ENCODE measurements at regions not wholly inside any gene's neighbourhood (a gene's known extent, or its start where the extent isn't known, plus 50 kb on each side); places are given as distances from the start of the nearest gene placed in this dataset.
"Not testable (repeated sequence)": the region's sequence is repeated elsewhere in the genome, so short reads cannot be mapped to it uniquely, and the experiment has no call there.

GRCh38 chr1:60841116-60842046, 241.0 kb upstream of the NFIA start:
- Mint-ChIP-seq H3K27me3 (ENCODE audit: low read depth) (no peaks in the 10 kb centered on the region), H3K4me1 (no peaks in the 10 kb centered on the region), H3K27ac (no peak overlapping the region), H3K4me3 (no peak overlapping the region), H3K9me3 (peaks cover 24% of the 10 kb centered on the region), H3K36me3 (peaks cover 16% of the 10 kb centered on the region)
- DNase-seq (ENCODE audit: low spot score), result no peak
- no peak for ATAC-seq
- no peak for TF ChIP-seq CREM (CRISPR knock-in tag; IDR thresholded peaks at IDR 0.05)
- TF ChIP-seq ELF4 (CRISPR knock-in tag; IDR thresholded peaks at IDR 0.05; ENCODE audit: low read depth), result no peak
- TF ChIP-seq FOXK1 (CRISPR knock-in tag; IDR thresholded peaks at IDR 0.05), result no peak
- no peak for TF ChIP-seq PRDM15 (CRISPR knock-in tag; IDR thresholded peaks at IDR 0.05)
- no peak for TF ChIP-seq ZNF512 (CRISPR knock-in tag; IDR thresholded peaks at IDR 0.05; ENCODE audit: borderline replicate concordance)
- no peak for TF ChIP-seq IRF2 (CRISPR knock-in tag; IDR thresholded peaks at IDR 0.05; ENCODE audit: borderline replicate concordance, low read depth)
- no peak for TF ChIP-seq ZMAT4 (CRISPR knock-in tag; IDR thresholded peaks at IDR 0.05)
- no peak for TF ChIP-seq ZNF317 (CRISPR knock-in tag; IDR thresholded peaks at IDR 0.05; ENCODE audit: borderline replicate concordance, low read depth)
- no peak for TF ChIP-seq ZNF263 (CRISPR knock-in tag; IDR thresholded peaks at IDR 0.05; ENCODE audit: low read depth)
- no peak for TF ChIP-seq GABPB1 (CRISPR knock-in tag; IDR thresholded peaks at IDR 0.05)
- no peak for TF ChIP-seq ZSCAN18 (CRISPR knock-in tag; IDR thresholded peaks at IDR 0.05)
- TF ChIP-seq JUN (CRISPR knock-in tag; IDR thresholded peaks at IDR 0.05), result no peak
- no peak for TF ChIP-seq TCF7 (CRISPR knock-in tag; IDR thresholded peaks at IDR 0.05; ENCODE audit: low read depth)
- POLR2A ChIA-PET, result no interaction called here
- CTCF ChIA-PET, result interaction anchor here (1.9 kb wide), 1 partner anchor 76 kb away, joined by 4 read pairs; no protein-coding TSS in a partner anchor

DNA sequence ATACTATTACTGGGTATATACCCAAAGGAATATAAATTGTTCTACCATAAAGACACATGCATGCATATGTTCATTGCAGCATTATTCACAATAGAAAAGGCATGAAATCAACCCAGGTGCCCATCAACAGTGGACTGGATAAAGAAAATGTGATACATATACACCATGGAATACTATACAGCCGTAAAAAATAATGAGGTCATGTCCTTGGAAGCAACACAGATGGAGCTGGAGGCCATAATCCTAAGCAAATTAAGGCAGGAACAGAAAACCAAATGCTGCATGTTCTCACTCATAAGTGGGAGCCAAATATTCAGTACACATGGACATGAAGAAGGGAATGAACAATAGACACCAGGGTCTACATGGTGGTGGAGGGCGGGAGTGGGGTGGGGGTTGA, 241.9 kb upstream of the NFIA start:
- POLR2A ChIA-PET; H3K4me1 Mint-ChIP-seq; H3K4me3 Mint-ChIP-seq; H3K27ac Mint-ChIP-seq; H3K27me3 Mint-ChIP-seq (ENCODE audit: low read depth); CTCF ChIA-PET; ATAC-seq; DNase-seq (ENCODE audit: low spot score): not testable (repeated sequence)
- H3K9me3 Mint-ChIP-seq, result peaks cover 21% of the 10 kb centered on the region
- H3K36me3 Mint-ChIP-seq, result peaks cover 13% of the 10 kb centered on the region

- CTCF ChIA-PET, result interaction anchor here (1.1 kb wide), 1 partner anchor 208 kb away, joined by 3 read pairs; no protein-coding TSS in a partner anchor
- H3K9me3 Mint-ChIP-seq, result peaks cover 8% of the 10 kb centered on the region
- no peaks in the 10 kb centered on the region for H3K27me3 Mint-ChIP-seq (ENCODE audit: low read depth)
These were observed 246.7 kb upstream of the NFIA start for GRCh38 chr1:60835649-60836048.

More at GRCh38 chr1:60835649-60836048, 246.7 kb upstream of the NFIA start:
- ATAC-seq, result no peak
- Mint-ChIP-seq H3K36me3 (no peaks in the 10 kb centered on the region), H3K4me3 (no peak overlapping the region), H3K27ac (no peak overlapping the region), H3K4me1 (peaks cover 19% of the 10 kb centered on the region)
- TF ChIP-seq GABPB1 (CRISPR knock-in tag; IDR thresholded peaks at IDR 0.05), result no peak
- no peak for TF ChIP-seq CBFB (CRISPR knock-in tag; IDR thresholded peaks at IDR 0.05; ENCODE audit: low read depth)
- TF ChIP-seq RELA (CRISPR knock-in tag; IDR thresholded peaks at IDR 0.05; ENCODE audit: borderline replicate concordance), result no peak
- TF ChIP-seq TEAD4 (CRISPR knock-in tag; IDR thresholded peaks at IDR 0.05), result no peak
- TF ChIP-seq ZNF671 (CRISPR knock-in tag; IDR thresholded peaks at IDR 0.05), result no peak
- TF ChIP-seq ZNF219 (CRISPR knock-in tag; IDR thresholded peaks at IDR 0.05; ENCODE audit: borderline replicate concordance), result no peak
- no peak for TF ChIP-seq TCF7 (CRISPR knock-in tag; IDR thresholded peaks at IDR 0.05; ENCODE audit: low read depth)
- TF ChIP-seq ZMAT4 (CRISPR knock-in tag; IDR thresholded peaks at IDR 0.05), result no peak
- no peak for TF ChIP-seq ZNF425 (CRISPR knock-in tag; conservative IDR thresholded peaks at IDR 0.05)
- no peak for TF ChIP-seq GTF2I (CRISPR knock-in tag; conservative IDR thresholded peaks at IDR 0.05)
- TF ChIP-seq FOXJ3 (CRISPR knock-in tag; IDR thresholded peaks at IDR 0.05; ENCODE audit: borderline replicate concordance), result no peak
- no peak for TF ChIP-seq NFATC4 (CRISPR knock-in tag; IDR thresholded peaks at IDR 0.05)
- DNase-seq (ENCODE audit: low spot score), result no peak
- POLR2A ChIA-PET, result no interaction called here
